ENCODE measurements at regions not wholly inside any gene's neighbourhood (a gene's known extent, or its start where the extent isn't known, plus 50 kb on each side); places are given as distances from the start of the nearest gene placed in this dataset.
"Not testable (repeated sequence)": the region's sequence is repeated elsewhere in the genome, so short reads cannot be mapped to it uniquely, and the experiment has no call there.

DNA sequence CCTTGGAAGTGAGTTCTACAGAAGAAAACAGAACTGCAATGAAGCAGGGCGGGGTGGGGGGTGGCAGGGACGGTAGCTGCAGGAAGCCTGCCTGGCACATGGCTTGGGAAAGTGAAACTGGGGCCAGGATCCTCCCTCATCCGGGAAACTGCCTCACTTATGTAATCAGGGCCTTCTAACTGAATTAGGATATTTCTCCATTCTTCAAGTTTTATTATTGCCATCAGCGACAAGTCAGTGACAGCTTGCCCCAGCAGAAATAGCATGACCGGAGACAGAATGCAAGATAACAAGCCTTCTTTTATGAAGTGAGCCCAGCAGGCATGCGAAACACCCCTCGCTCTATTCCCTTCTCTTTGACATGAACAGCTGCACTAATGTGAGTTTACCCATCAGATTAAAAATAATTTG is 77.5 kb upstream of the CACUL1 start:
- no peak overlapping the region for H3K4me3 ChIP-seq (ENCODE audit: low read depth in 1 of 3, low read length in 3 of 3)
- no peak overlapping the region for H3K9ac ChIP-seq (ENCODE audit: low read depth in 1 of 2, low read length in 2 of 2)
- no peak for TF ChIP-seq RXRA (IDR thresholded peaks at IDR 0.05)
- TF ChIP-seq, protein P1, sequence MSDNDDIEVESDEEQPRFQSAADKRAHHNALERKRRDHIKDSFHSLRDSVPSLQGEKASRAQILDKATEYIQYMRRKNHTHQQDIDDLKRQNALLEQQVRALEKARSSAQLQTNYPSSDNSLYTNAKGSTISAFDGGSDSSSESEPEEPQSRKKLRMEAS (IDR thresholded peaks at IDR 0.05) = peak; percentile 65
- no peak overlapping the region for H3K27ac ChIP-seq (ENCODE audit: low read depth in 1 of 2, low read length in 2 of 2)
- DNase-seq (ENCODE audit: low spot score) = no peak
- WGBS = 51% methylated on average over 7 of the region's 7 CpGs
- no peaks in the 10 kb centered on the region for H3K27me3 ChIP-seq (ENCODE audit: control insufficient read depth in 4 of 4, insufficient read depth in 4 of 4, low read length in 3 of 4)
- peaks cover 0 to 8% (median 2%) of the 10 kb centered on the region in 4 donors for H3K4me1 ChIP-seq (ENCODE audit: control insufficient read depth in 4 of 4, insufficient read depth in 4 of 4, low read length in 3 of 4)
- H3K9me3 ChIP-seq (ENCODE audit: control insufficient read depth in 4 of 4, low read length in 3 of 4) = no peaks in the 10 kb centered on the region
- no peaks in the 10 kb centered on the region for H3K36me3 ChIP-seq (ENCODE audit: control insufficient read depth in 4 of 4, insufficient read depth in 3 of 4, low read depth in 1 of 4, low read length in 3 of 4)

DNA sequence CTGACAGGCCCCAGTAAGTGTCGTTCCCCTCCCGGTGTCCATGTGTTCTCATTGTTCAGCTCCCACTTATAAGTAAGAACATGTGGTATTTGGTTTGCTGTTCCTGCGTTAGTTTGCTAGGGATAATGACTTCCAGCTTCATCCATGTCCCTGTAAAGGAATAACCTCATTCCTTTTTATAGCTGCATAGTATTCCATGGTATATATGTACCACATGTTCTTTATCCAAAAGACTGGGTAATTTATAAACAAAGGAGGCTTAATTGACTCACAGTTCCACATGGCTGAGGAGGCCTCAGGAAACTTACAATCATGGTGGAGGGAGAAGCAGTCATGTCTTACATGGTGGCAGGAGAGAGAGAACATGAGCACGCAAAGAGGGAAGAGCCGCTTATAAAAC is 79.6 kb upstream of the CACUL1 start:
- H3K36me3 ChIP-seq (ENCODE audit: control insufficient read depth in 4 of 4, insufficient read depth in 3 of 4, low read depth in 1 of 4, low read length in 3 of 4); H3K9me3 ChIP-seq (ENCODE audit: control insufficient read depth in 4 of 4, low read length in 3 of 4); H3K9ac ChIP-seq (ENCODE audit: low read depth in 1 of 2, low read length in 2 of 2); H3K27ac ChIP-seq (ENCODE audit: low read depth in 1 of 2, low read length in 2 of 2); H3K4me1 ChIP-seq (ENCODE audit: control insufficient read depth in 4 of 4, insufficient read depth in 4 of 4, low read length in 3 of 4); DNase-seq (ENCODE audit: low spot score); H3K4me3 ChIP-seq (ENCODE audit: low read depth in 1 of 3, low read length in 3 of 3); H3K27me3 ChIP-seq (ENCODE audit: control insufficient read depth in 4 of 4, insufficient read depth in 4 of 4, low read length in 3 of 4): not testable (repeated sequence)
- WGBS = 84% methylated on average over 5 of the region's 5 CpGs

DNA sequence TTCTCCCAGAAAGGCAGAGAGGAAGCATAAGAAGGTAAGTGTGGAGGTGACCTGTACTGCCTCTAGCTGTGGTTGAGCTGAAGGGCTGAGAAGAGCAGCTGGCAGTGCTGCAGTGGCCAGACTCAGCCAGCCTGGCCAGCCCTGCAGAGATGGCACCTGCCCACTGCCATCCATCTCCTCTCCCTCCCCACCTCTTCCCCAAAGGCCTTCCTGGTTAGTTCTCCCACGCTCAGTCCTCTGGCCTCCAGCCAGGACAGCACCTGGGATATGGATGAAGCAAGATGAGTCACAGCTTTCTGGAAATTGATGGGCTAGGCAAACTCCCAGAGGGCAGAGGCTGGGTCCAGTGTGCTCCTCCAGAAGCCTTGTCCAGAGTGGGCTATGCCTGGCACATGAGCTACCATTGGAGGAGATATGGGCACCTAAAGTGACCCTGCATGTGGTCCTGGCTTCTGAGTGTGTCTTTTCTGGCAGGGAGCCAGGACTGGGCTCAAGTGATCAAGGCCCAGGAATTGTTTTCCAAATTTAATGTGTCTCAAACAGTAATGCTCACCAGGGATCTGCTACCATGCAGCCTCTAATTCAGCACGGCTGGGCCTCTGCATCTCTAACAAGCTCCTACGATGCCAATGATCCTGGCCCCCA is 81.0 kb upstream of the CACUL1 start:
- no peak overlapping the region for H3K9ac ChIP-seq (ENCODE audit: low read depth in 1 of 2, low read length in 2 of 2)
- H3K4me3 ChIP-seq (ENCODE audit: low read depth in 1 of 3, low read length in 3 of 3) = no peak overlapping the region
- H3K27me3 ChIP-seq (ENCODE audit: control insufficient read depth in 4 of 4, insufficient read depth in 4 of 4, low read length in 3 of 4) = no peaks in the 10 kb centered on the region
- 84% methylated on average over 3 of the region's 3 CpGs for WGBS
- H3K9me3 ChIP-seq (ENCODE audit: control insufficient read depth in 4 of 4, low read length in 3 of 4) = no peaks in the 10 kb centered on the region
- peak in 1 of 2 donors; percentile 9 for TF ChIP-seq JUND (IDR thresholded peaks at IDR 0.05)
- no peak for TF ChIP-seq TAF1 (conservative IDR thresholded peaks at IDR 0.05)
- H3K4me1 ChIP-seq (ENCODE audit: control insufficient read depth in 4 of 4, insufficient read depth in 4 of 4, low read length in 3 of 4) = peaks cover 0 to 8% (median 2%) of the 10 kb centered on the region in 4 donors
- no peaks in the 10 kb centered on the region for H3K36me3 ChIP-seq (ENCODE audit: control insufficient read depth in 4 of 4, insufficient read depth in 3 of 4, low read depth in 1 of 4, low read length in 3 of 4)
- H3K27ac ChIP-seq (ENCODE audit: low read depth in 1 of 2, low read length in 2 of 2) = no peak overlapping the region
- no peak for DNase-seq (ENCODE audit: low spot score)

DNA sequence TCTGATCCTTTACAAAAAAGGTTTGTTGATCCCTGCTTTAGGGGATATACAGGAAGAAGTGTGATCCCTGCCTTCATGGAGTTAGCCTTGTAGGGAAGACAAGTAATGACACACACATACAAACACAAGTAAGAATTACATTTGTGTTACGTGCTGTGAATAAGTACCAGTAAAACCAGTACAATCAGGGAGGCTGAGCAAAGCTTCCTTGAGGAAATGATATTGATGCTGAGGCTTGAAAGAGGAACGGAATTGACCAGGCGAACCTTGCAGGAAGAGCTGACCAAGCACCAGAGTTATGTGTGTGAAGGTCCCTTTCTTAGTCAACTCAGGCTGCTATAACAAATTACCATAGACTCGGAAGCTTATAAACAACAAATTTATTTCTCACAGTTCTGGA is 83.6 kb upstream of the CACUL1 start:
- no peaks in the 10 kb centered on the region for H3K27me3 ChIP-seq (ENCODE audit: control insufficient read depth in 4 of 4, insufficient read depth in 4 of 4, low read length in 3 of 4)
- DNase-seq (ENCODE audit: low spot score) = no peak
- WGBS = 83% methylated on average over 4 of the region's 4 CpGs
- TF ChIP-seq, protein P2, sequence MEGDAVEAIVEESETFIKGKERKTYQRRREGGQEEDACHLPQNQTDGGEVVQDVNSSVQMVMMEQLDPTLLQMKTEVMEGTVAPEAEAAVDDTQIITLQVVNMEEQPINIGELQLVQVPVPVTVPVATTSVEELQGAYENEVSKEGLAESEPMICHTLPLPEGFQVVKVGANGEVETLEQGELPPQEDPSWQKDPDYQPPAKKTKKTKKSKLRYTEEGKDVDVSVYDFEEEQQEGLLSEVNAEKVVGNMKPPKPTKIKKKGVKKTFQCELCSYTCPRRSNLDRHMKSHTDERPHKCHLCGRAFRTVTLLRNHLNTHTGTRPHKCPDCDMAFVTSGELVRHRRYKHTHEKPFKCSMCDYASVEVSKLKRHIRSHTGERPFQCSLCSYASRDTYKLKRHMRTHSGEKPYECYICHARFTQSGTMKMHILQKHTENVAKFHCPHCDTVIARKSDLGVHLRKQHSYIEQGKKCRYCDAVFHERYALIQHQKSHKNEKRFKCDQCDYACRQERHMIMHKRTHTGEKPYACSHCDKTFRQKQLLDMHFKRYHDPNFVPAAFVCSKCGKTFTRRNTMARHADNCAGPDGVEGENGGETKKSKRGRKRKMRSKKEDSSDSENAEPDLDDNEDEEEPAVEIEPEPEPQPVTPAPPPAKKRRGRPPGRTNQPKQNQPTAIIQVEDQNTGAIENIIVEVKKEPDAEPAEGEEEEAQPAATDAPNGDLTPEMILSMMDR (IDR thresholded peaks at IDR 0.05; ENCODE audit: low read depth, low read length, missing input control) = no peak
- TF ChIP-seq HNF4G (IDR thresholded peaks at IDR 0.05) = no peak
- no peak for TF ChIP-seq JUND (IDR thresholded peaks at IDR 0.05)
- TF ChIP-seq GABPA (IDR thresholded peaks at IDR 0.05 in 1 of 2, conservative IDR thresholded peaks at IDR 0.05 in 1 of 2) = no peak
- no peak for TF ChIP-seq EGR1 (IDR thresholded peaks at IDR 0.05; ENCODE audit: low read depth in 2 of 2)
- TF ChIP-seq RXRA (IDR thresholded peaks at IDR 0.05) = no peak
- TF ChIP-seq FOXA2 (IDR thresholded peaks at IDR 0.05) = no peak
- TF ChIP-seq, protein P3, sequence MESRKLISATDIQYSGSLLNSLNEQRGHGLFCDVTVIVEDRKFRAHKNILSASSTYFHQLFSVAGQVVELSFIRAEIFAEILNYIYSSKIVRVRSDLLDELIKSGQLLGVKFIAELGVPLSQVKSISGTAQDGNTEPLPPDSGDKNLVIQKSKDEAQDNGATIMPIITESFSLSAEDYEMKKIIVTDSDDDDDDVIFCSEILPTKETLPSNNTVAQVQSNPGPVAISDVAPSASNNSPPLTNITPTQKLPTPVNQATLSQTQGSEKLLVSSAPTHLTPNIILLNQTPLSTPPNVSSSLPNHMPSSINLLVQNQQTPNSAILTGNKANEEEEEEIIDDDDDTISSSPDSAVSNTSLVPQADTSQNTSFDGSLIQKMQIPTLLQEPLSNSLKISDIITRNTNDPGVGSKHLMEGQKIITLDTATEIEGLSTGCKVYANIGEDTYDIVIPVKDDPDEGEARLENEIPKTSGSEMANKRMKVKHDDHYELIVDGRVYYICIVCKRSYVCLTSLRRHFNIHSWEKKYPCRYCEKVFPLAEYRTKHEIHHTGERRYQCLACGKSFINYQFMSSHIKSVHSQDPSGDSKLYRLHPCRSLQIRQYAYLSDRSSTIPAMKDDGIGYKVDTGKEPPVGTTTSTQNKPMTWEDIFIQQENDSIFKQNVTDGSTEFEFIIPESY (IDR thresholded peaks at IDR 0.05) = no peak
- TF ChIP-seq NR2F2 (IDR thresholded peaks at IDR 0.05) = no peak
- TF ChIP-seq, protein P4, sequence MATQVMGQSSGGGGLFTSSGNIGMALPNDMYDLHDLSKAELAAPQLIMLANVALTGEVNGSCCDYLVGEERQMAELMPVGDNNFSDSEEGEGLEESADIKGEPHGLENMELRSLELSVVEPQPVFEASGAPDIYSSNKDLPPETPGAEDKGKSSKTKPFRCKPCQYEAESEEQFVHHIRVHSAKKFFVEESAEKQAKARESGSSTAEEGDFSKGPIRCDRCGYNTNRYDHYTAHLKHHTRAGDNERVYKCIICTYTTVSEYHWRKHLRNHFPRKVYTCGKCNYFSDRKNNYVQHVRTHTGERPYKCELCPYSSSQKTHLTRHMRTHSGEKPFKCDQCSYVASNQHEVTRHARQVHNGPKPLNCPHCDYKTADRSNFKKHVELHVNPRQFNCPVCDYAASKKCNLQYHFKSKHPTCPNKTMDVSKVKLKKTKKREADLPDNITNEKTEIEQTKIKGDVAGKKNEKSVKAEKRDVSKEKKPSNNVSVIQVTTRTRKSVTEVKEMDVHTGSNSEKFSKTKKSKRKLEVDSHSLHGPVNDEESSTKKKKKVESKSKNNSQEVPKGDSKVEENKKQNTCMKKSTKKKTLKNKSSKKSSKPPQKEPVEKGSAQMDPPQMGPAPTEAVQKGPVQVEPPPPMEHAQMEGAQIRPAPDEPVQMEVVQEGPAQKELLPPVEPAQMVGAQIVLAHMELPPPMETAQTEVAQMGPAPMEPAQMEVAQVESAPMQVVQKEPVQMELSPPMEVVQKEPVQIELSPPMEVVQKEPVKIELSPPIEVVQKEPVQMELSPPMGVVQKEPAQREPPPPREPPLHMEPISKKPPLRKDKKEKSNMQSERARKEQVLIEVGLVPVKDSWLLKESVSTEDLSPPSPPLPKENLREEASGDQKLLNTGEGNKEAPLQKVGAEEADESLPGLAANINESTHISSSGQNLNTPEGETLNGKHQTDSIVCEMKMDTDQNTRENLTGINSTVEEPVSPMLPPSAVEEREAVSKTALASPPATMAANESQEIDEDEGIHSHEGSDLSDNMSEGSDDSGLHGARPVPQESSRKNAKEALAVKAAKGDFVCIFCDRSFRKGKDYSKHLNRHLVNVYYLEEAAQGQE (IDR thresholded peaks at IDR 0.05) = no peak
- no peak overlapping the region for H3K9ac ChIP-seq (ENCODE audit: low read depth in 1 of 2, low read length in 2 of 2)
- no peak overlapping the region for H3K4me3 ChIP-seq (ENCODE audit: low read depth in 1 of 3, low read length in 3 of 3)
- no peaks in the 10 kb centered on the region for H3K9me3 ChIP-seq (ENCODE audit: control insufficient read depth in 4 of 4, low read length in 3 of 4)
- no peak overlapping the region for H3K27ac ChIP-seq (ENCODE audit: low read depth in 1 of 2, low read length in 2 of 2)
- no peaks in the 10 kb centered on the region for H3K4me1 ChIP-seq (ENCODE audit: control insufficient read depth in 4 of 4, insufficient read depth in 4 of 4, low read length in 3 of 4)
- no peaks in the 10 kb centered on the region for H3K36me3 ChIP-seq (ENCODE audit: control insufficient read depth in 4 of 4, insufficient read depth in 3 of 4, low read depth in 1 of 4, low read length in 3 of 4)
